Chondrocyte (in vitro differentiated cells): ENCODE measurements at regions not wholly inside any gene's neighbourhood (a gene's known extent, or its start where the extent isn't known, plus 50 kb on each side); places are given as distances from the start of the nearest gene placed in this dataset.

Source experiments
- DNase-seq: peaks from one replicate; pipeline ENCODE4 v3.0.0; 2021; ENCODE audit warnings: mixed read lengths, low spot score
- H3K27ac Mint-ChIP-seq: one replicate; pipeline ENCODE4 v1.8.0; 2021; ENCODE audit warnings: mild to moderate bottlenecking, moderate library complexity, mixed read lengths; ENCODE audit not compliant: unreplicated experiment
- H3K27me3 Mint-ChIP-seq: 2 replicates; pipeline ENCODE4 v1.8.0; 2021; ENCODE audit warnings: low read depth, mixed read lengths
- H3K36me3 Mint-ChIP-seq: 2 replicates; pipeline ENCODE4 v1.8.0; 2021; ENCODE audit warnings: low read depth, mixed read lengths
- H3K4me1 Mint-ChIP-seq: 2 replicates; pipeline ENCODE4 v1.8.0; 2021; ENCODE audit warnings: low read depth, mild to moderate bottlenecking, mixed read lengths
- H3K4me3 Mint-ChIP-seq: one replicate; pipeline ENCODE4 v1.8.0; 2021; ENCODE audit warnings: mild to moderate bottlenecking, moderate library complexity, mixed read lengths; ENCODE audit not compliant: unreplicated experiment
- H3K9me3 Mint-ChIP-seq: 2 replicates; pipeline ENCODE4 v1.8.0; 2021; ENCODE audit warnings: low read depth, mixed read lengths
- TF ChIP-seq, protein P1 (sequence below): fragments of 200-600 bp; sonication (generic); IDR thresholded peaks from 2 replicates; pipeline ENCODE4 v1.5.0; 2021; ENCODE audit warnings: antibody characterized with exemption, mild to moderate bottlenecking, moderate library complexity

DNA sequence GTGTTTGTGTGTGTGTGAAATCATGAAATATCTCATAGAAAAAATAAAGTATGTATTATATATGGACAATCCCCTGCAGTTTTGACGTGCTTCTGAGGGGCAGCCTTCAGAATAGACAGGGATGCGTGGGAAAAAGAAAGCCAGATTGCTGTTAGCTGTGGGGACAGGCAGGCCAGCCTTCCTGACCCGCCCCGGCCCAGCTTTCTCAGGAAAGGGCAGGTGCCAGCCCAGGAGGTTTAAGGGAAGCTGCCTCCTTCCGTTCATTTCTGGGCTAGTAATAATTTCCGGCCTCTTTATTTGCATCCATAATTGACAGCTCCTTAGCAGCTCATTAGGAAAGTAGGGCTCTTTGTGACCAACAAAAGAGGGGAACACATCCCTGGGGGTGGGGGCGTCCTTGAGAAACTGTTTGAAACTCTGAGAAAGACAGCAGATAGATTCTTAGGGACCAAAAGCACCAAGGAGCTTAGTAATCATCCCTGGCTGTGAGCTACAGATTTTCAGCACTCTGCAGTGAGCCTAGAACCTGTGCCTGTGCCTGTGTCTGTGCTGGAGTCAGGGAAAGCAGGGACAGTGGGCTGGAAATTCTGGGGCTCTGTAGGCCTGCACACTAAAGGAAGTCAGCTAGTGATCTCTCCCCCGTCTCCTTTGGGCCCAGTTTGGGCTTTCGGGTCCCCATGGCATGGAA, 632.9 kb upstream of the CADM1 start:
- H3K36me3 Mint-ChIP-seq: no peaks in the 10 kb centered on the region
- no peaks in the 10 kb centered on the region for H3K4me1 Mint-ChIP-seq
- peaks cover 5% of the 10 kb centered on the region for H3K9me3 Mint-ChIP-seq
- TF ChIP-seq, protein P1, sequence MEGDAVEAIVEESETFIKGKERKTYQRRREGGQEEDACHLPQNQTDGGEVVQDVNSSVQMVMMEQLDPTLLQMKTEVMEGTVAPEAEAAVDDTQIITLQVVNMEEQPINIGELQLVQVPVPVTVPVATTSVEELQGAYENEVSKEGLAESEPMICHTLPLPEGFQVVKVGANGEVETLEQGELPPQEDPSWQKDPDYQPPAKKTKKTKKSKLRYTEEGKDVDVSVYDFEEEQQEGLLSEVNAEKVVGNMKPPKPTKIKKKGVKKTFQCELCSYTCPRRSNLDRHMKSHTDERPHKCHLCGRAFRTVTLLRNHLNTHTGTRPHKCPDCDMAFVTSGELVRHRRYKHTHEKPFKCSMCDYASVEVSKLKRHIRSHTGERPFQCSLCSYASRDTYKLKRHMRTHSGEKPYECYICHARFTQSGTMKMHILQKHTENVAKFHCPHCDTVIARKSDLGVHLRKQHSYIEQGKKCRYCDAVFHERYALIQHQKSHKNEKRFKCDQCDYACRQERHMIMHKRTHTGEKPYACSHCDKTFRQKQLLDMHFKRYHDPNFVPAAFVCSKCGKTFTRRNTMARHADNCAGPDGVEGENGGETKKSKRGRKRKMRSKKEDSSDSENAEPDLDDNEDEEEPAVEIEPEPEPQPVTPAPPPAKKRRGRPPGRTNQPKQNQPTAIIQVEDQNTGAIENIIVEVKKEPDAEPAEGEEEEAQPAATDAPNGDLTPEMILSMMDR: no peak
- H3K4me3 Mint-ChIP-seq: no peak overlapping the region
- H3K27ac Mint-ChIP-seq: no peak overlapping the region
- no peak for DNase-seq
- peaks cover 7% of the 10 kb centered on the region for H3K27me3 Mint-ChIP-seq

DNA sequence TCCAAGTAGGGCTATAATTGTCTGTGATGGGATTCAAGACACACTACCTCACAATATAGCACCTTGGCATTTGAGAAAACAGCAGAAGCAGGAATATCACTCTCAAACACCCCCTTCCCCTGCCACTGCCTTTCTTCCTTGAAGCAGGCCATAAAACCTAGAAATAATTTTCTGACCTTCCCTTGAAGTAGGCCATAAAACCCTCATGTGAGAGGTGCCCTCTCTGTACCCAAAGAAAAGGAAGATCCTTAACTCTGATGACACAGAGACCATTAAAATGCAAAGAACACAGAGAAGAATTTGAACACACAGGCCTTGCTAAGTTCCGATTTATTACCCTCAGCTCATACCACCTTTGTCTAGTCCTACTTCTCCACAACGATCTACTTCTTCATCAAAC, 631.7 kb upstream of the CADM1 start:
- H3K9me3 Mint-ChIP-seq: no peaks in the 10 kb centered on the region
- H3K4me3 Mint-ChIP-seq: no peak overlapping the region
- no peak overlapping the region for H3K27ac Mint-ChIP-seq
- peaks cover 7% of the 10 kb centered on the region for H3K27me3 Mint-ChIP-seq
- TF ChIP-seq, protein P1: no peak
- no peaks in the 10 kb centered on the region for H3K36me3 Mint-ChIP-seq
- peaks cover 9% of the 10 kb centered on the region for H3K4me1 Mint-ChIP-seq
- no peak for DNase-seq

DNA sequence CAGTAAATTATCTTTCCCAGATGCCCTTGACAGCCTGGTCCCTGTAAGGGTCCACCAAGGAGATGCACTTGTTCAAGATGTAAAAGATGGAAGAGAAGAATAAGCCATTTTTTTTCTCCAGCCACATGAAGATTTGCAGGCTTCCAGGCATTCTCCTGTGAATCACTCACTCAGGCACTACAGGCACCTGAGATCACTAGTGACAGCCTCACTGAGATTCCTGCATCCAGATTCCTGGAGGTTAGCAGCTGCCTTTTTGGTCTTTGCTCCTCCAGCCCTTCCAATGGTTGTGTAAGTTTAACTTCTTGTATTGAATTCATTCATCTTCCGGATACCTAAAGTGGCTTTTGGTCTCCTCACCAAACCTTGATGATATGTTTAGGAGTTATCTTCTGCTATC, 630.2 kb upstream of the CADM1 start:
- Mint-ChIP-seq H3K4me1 (peaks cover 11% of the 10 kb centered on the region), H3K4me3 (no peak overlapping the region), H3K36me3 (no peaks in the 10 kb centered on the region), H3K27me3 (peaks cover 5% of the 10 kb centered on the region), H3K27ac (no peak overlapping the region), H3K9me3 (no peaks in the 10 kb centered on the region)
- no peak for DNase-seq
- TF ChIP-seq, protein P1: no peak

DNA sequence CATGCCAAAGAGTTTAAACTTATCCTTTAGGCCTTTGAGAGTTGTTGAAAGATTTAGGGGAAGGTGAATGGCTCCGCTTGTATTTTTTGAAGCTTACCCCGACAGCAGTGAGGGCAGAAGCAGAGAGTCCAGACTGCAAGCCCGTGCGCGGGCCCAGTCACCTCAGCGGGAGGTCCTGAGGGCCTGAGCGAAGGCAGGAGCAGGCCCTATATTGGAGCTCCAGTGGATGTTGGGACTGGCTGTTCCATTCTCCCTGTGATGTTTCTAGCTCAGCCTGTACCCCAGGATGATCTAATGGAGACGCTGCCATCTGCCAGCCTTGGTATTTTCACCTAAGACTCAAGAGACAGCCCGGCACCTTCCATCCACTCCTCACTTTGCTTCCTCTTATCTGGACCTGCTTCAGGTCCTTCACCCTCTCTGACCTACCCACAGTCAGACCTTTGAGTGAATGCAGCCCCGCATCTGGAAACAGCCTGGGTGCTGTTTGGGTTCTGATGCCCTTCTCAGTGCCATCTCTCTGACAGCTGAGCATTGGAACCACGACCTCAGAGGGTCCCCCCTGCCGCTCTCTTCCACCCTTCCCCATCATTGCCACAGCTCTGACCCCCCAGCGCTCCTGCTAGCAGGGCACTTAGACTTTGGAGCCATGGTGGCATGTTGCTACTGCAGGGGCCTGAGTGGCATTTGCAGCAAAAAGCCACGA, 628.2 kb upstream of the CADM1 start:
- H3K4me3 Mint-ChIP-seq: no peak overlapping the region
- peaks cover under 1% of the 10 kb centered on the region for H3K27me3 Mint-ChIP-seq
- peaks cover 11% of the 10 kb centered on the region for H3K4me1 Mint-ChIP-seq
- no peak for DNase-seq
- no peaks in the 10 kb centered on the region for H3K36me3 Mint-ChIP-seq
- H3K27ac Mint-ChIP-seq: no peak overlapping the region
- TF ChIP-seq, protein P1: no peak
- H3K9me3 Mint-ChIP-seq: no peaks in the 10 kb centered on the region

DNA sequence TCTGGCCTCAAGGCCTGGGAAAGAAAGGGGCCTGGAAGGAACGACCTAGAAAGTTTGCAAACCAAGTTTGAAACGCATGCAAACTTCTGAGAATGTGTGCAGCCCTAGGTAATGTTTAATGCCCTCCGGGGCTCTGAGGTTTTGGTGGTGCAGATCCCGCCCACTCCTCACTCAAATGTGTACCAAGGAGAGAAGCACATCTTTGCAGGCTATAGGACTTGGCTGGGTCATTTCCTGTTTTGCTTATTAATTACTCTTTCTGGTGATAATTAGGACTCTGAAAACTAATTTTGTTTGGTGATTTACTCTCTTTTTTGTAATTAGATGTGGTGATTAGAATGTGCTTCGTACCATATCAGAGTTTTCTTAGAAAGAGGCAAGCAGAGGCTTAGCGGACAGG, 625.9 kb upstream of the CADM1 start:
- H3K27me3 Mint-ChIP-seq: peaks cover 8% of the 10 kb centered on the region
- no peak overlapping the region for H3K27ac Mint-ChIP-seq

More for the DNA sequence above, 625.9 kb upstream of the CADM1 start:
- Mint-ChIP-seq H3K9me3 (no peaks in the 10 kb centered on the region), H3K4me3 (no peak overlapping the region), H3K36me3 (no peaks in the 10 kb centered on the region), H3K4me1 (peaks cover 11% of the 10 kb centered on the region)
- DNase-seq: no peak
- TF ChIP-seq, protein P1: no peak
